ENCODE measurements at regions not wholly inside any gene's neighbourhood (a gene's known extent, or its start where the extent isn't known, plus 50 kb on each side); places are given as distances from the start of the nearest gene placed in this dataset.
"Not testable (repeated sequence)": the region's sequence is repeated elsewhere in the genome, so short reads cannot be mapped to it uniquely, and the experiment has no call there.

DNA sequence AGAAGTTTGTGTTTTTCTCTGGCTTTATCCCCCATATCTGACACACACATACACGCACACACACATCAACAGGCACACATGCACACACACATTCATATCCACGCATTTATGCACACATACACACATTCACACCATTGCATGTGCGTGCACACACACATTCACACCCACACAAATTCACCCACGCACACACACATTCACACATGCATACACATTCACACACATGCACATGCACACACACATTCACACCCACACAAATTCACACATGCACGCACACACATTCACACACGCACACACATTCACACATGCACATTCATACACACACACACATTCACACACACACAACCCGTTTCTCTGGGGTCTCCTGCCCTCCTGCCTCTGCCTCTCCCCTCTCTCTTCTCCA lies 264.2 kb downstream of the BCL11B start:
- no peak for DNase-seq

- DNase-seq = no peak
These were observed 262.1 kb downstream of the BCL11B start for GRCh38 chr14:99009871-99010270.

DNA sequence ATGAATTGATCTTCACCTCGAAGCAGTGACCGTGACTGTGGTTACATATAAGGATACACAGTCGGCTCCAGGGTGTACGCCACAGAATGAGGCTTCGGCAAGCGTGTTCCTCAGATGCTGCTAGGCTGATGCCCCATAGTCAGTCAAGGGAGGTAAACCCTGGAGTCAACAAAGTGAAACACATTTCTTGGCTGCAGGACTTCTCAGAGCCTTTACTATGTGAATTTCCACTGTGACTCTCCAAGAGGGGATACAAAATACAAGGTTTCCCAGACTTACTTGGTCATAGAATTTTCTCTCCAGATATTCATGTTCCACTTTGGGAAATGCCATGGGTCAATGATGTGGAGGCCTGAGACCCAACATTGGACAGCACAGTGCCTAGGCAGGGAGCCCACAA lies 260.6 kb downstream of the BCL11B start:
- DNase-seq = no peak

GRCh38 chr14:99012703-99013102 lies 259.3 kb downstream of the BCL11B start:
- no peak for DNase-seq

DNA sequence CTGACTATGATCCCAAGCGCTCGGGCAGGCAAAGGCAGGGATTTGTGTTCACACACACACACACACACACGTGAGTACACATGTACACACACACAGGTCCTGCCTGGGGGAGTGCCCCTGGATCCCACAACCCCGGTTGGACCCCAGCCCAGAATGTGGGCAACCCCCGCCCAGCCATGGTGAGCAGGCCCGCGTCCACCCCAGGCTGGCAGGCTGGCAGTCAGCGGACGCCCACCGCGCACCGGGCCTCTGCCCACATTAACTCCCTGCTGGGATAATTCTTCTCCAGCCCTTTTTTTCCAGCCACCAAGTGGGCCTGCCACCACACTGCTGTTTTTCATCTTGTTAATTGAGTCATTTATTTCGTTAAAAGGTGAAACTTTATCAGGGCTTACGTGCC lies 256.2 kb downstream of the BCL11B start:
- DNase-seq = no peak

DNA sequence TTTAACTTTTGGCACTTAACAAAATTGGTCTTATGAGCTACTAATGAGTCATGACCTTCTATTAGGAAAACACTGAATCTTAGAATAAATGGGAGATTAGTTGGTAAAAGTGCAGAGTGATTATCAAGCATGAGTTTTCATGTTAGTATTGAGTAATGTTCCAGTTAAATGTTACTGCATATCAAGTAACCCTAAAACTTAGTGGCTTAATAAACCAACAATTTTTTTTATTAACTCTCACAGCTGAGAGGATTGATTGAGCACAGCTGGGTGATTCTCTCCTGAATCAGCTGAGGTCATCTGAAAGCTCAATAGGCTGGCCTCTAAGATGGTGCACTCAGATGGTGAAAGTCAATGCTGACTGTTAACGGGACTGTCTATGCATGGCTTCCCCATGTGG lies 248.6 kb downstream of the BCL11B start:
- DNase-seq = no peak

DNA sequence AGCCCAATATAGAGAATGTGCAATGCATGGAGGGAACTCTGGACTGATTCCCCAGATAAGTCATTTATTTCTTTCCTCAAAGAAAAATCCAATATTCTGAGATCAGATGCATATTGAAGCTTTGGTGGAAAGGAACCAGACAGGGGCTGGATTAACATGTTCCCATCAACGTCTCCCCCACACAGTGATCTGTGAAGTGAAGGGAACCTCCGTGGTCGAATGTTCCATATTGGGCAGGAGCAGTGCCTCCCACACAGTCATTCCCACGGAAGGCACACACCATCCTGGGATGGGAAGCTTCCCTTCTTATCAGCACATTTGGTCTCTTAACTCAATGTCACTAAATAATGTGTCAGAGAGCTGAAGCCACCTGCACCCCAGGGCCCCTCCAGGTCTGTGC lies 247.1 kb downstream of the BCL11B start:
- DNase-seq = no peak

DNA sequence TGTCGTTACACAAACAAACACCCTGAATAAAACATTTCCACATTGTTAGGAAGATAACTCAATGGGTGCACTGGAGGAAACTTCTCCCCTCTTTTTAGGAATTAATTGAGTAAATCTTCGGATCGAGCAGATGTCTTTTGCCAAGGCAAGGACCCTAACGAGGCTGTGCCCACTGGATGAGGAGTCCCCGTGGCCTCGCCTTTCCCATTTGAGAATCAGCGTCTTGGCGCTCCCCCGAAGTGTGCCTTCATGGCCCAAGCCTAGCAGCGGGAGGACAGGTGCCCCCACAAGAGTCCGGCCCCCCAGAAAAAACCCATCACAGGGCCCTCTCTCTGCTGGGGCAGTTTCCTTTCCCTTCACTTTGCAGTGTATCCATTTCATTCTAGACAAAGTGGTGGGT lies 246.6 kb downstream of the BCL11B start:
- no peak for DNase-seq

GRCh38 chr14:99026471-99026870 lies 245.5 kb downstream of the BCL11B start:
- DNase-seq = no peak

DNA sequence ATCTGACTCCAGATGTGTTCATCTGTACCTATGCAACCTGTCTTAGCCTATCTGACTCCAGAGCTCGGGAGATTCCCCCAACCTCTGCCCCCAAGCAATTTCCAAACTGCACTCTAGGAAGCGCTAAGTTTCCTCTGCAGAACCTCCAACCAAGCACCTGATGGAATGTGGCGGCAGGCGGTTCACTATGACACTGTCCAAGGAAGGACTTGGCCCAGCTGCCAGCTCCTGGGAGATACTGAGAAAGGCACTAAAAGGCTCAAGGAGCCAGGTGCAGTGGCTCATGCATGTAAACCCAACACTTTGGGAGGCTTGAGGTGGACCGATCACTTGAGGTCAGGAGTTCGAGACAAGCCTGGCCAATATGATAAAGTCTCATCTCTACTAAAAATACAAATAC lies 244.0 kb downstream of the BCL11B start:
- DNase-seq = no peak

- DNase-seq = no peak
These were observed 243.5 kb downstream of the BCL11B start for GRCh38 chr14:99028521-99028920.

- no peak for DNase-seq
These were observed 242.7 kb downstream of the BCL11B start for GRCh38 chr14:99029145-99029915.

- DNase-seq = no peak
These were observed 242.1 kb downstream of the BCL11B start for GRCh38 chr14:99029916-99030305.

GRCh38 chr14:99030454-99030853 lies 241.5 kb downstream of the BCL11B start:
- no peak for DNase-seq

GRCh38 chr14:99032759-99033158 lies 239.2 kb downstream of the BCL11B start:
- DNase-seq = no peak

- no peak for DNase-seq
These were observed 238.0 kb downstream of the BCL11B start for GRCh38 chr14:99033951-99034350.

- no peak for DNase-seq
These were observed 237.3 kb downstream of the BCL11B start for GRCh38 chr14:99034711-99035171.

GRCh38 chr14:99035268-99035667 lies 236.7 kb downstream of the BCL11B start:
- DNase-seq = no peak

- no peak for DNase-seq
These were observed 236.0 kb downstream of the BCL11B start for GRCh38 chr14:99035712-99036610.

DNA sequence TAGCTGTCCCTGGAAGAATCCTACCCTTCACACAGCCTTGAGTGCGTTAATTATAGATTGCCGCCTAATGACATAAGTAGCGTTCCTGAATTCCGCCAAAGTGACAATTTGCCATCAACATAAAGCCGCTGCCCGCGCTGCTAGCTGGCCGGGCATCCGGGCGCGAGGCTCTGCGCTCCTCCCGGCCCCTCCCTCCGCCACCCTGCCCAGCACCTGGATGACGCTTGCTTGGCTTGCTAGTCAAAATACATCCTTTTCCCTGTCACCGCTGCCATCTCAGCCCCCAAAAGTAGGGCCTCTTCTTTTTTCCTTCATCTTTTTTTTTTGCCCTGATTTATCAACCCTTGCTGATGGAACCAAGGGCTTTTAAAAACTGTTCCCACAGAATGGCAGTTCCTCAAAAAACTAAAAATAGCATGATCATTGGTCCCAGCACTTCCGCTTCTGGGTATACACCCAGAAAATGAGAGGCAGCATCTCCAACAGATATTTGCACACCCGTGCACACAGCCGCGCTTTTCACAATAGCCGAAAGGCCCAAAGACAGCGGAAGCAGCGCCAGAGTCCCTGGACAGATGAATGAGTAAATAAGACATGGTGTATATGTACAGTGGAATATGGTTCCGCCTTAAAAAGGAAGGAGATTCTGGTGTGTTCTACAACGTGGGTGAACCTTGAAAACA lies 235.2 kb downstream of the BCL11B start:
- DNase-seq = no peak

DNA sequence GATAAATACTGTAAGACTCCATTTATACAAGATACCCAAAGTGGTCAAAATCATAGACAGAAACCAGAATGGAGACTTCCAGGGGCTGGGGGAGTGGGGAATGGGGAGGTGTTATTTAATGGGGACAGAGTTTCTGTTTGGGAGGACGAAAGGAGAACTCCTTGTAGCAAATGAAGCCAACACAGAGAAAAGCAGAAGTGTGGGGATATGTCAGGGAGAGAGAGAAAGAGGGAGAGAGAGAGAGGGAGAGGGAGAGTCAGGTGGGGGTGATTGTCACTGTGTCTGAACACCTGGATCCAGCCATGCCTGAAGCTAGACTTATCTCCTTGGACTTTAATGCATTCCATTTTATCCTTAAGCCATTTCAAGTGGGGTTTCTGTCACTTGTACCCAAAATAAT lies 234.7 kb downstream of the BCL11B start:
- not testable (repeated sequence) for DNase-seq

DNA sequence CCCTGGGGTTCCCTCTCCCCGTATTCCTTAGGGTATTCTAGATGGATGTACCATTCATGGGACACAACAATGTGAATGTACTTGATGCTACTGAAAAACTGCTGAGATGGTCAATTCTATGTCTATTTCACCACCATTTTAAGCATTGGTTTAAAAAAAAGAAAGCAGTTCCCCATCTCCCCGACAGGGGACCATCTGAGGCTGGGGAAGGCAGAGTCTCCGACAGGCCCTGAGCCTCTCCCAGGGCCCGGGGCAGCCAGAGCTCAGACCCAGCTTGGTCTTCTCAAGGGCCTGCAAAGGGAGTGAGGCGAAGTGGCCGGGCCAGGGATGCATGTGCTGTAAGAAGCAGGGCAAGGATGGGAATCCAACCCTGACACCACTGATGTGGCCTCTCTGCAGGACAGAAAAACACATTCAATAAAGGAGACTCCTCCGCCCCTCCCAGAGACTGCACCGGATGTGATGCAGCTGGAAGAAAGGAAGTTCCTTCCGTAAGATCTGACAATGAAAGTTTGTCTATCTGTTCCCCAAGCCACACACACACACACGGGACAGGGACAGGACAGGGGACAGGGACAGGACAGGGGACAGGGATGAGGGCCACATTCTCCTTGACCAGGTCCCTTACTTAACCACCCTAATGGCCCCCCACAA lies 234.1 kb downstream of the BCL11B start:
- no peak for DNase-seq

GRCh38 chr14:99038431-99038820 lies 233.6 kb downstream of the BCL11B start:
- DNase-seq = no peak
